ENCODE measurements at regions not wholly inside any gene's neighbourhood (a gene's known extent, or its start where the extent isn't known, plus 50 kb on each side); places are given as distances from the start of the nearest gene placed in this dataset.

GRCh38 chr7:73976761-73977618 is 51.0 kb upstream of the ELN start:
- in situ Hi-C loops (cut with MboI; ENCODE audit: low sequenced_read_pairs) = no loop called here
- no peak for ATAC-seq (ENCODE audit: low read depth)
- Histone ChIP-seq H3K4me3 (ENCODE audit: insufficient read depth, low read depth, low read length) (no peak overlapping the region), H3K56ac (ENCODE audit: extremely low read depth, insufficient read depth, low read length) (no peak overlapping the region), H3K4me2 (ENCODE audit: low read depth, low read length) (no peak overlapping the region), H3K14ac (replicated peaks; ENCODE audit: low read depth, low read length) (no peak overlapping the region), H2BK20ac (ENCODE audit: low read depth, low read length) (no peak overlapping the region), H2BK15ac (ENCODE audit: low read depth, low read length) (no peak overlapping the region), H3K27ac (ENCODE audit: insufficient read depth, low read length) (no peak overlapping the region), H4K20me1 (ENCODE audit: insufficient read depth, low read length) (no peaks in the 10 kb centered on the region), H3K27me3 (ENCODE audit: control insufficient read depth, insufficient read depth, low read length) (no peaks in the 10 kb centered on the region), H3K9ac (ENCODE audit: low read depth, low read length) (no peak overlapping the region), H2AK9ac (replicated peaks; ENCODE audit: low read depth, low read length, poor library complexity) (no peak overlapping the region), H3K4ac (ENCODE audit: low read depth, low read length) (no peak overlapping the region), H4K5ac (ENCODE audit: low read depth, low read length) (no peak overlapping the region), H2AFZ (replicated peaks; ENCODE audit: low read length, poor library complexity) (no peak overlapping the region), H3K79me1 (ENCODE audit: low read depth in 1 of 2, low read length in 2 of 2) (no peaks in the 10 kb centered on the region), H3K36me3 (ENCODE audit: control insufficient read depth, insufficient read depth, low read length) (no peaks in the 10 kb centered on the region), H2AK5ac (ENCODE audit: low read depth, low read length) (no peak overlapping the region), H2BK120ac (ENCODE audit: low read depth, low read length) (no peak overlapping the region), H3K4me1 (ENCODE audit: control insufficient read depth, insufficient read depth, low read length) (no peaks in the 10 kb centered on the region), H4K8ac (ENCODE audit: low read depth in 2 of 2, low read length in 2 of 2) (no peak overlapping the region), H4K91ac (ENCODE audit: insufficient read depth, low read depth, low read length) (no peak overlapping the region), H3K18ac (ENCODE audit: low read depth, low read length) (no peak overlapping the region), H3K9me3 (ENCODE audit: control insufficient read depth, insufficient read depth, low read length) (no peaks in the 10 kb centered on the region), H3K23ac (ENCODE audit: low read depth, low read length) (no peak overlapping the region), H2BK5ac (ENCODE audit: low read depth, low read length, poor library complexity, severe bottlenecking) (no peak overlapping the region), H3K9me1 (ENCODE audit: insufficient read depth, low read length) (peaks cover 3% of the 10 kb centered on the region; the same call in 1 of the 2 replicates)
- CTCF ChIA-PET = no interaction called here
- POLR2A ChIA-PET (ENCODE audit: unreplicated experiment) = no interaction called here
- dilution Hi-C loops (cut with HindIII; ENCODE audit: low sequenced_read_pairs, unreplicated experiment) = no loop called here
- TF ChIP-seq POLR2A (IDR thresholded peaks at IDR 0.05; ENCODE audit: low read depth, low read length) (no peak), MAZ (IDR thresholded peaks at IDR 0.05; ENCODE audit: borderline replicate concordance, low read depth, low read length) (no peak), ELK1 (IDR thresholded peaks at IDR 0.05; ENCODE audit: borderline replicate concordance, low read depth, low read length) (no peak), USF2 (IDR thresholded peaks at IDR 0.05; ENCODE audit: low read depth, low read length) (no peak)
- WGBS, 2 experiments (ENCODE audit: extremely low coverage in 2 of 2, insufficient read length in 1 of 2) = 69% methylated on average over 12 of the region's 24 CpGs; no CpG with 5 or more reads in 1 of the 2 experiments
- no TSS peak for BruUV-seq (replicated peaks)
- intact Hi-C loops (cut with micrococcal nuclease) = no loop called here
- DNase-seq = no peak

All from IMR-90 (cell line).